Hematopoietic multipotent progenitor cell treated with erythropoietin and hydrocortisone succinate and interleukin-3 and kit ligand, for 17 days (in vitro differentiated cells): ENCODE measurements at regions not wholly inside any gene's neighbourhood (a gene's known extent, or its start where the extent isn't known, plus 50 kb on each side); places are given as distances from the start of the nearest gene placed in this dataset.

Source experiments
- DNase-seq: peaks from one replicate; pipeline ENCODE4 v3.0.0-alpha.2; 2015; ENCODE audit warnings: low spot score

DNA sequence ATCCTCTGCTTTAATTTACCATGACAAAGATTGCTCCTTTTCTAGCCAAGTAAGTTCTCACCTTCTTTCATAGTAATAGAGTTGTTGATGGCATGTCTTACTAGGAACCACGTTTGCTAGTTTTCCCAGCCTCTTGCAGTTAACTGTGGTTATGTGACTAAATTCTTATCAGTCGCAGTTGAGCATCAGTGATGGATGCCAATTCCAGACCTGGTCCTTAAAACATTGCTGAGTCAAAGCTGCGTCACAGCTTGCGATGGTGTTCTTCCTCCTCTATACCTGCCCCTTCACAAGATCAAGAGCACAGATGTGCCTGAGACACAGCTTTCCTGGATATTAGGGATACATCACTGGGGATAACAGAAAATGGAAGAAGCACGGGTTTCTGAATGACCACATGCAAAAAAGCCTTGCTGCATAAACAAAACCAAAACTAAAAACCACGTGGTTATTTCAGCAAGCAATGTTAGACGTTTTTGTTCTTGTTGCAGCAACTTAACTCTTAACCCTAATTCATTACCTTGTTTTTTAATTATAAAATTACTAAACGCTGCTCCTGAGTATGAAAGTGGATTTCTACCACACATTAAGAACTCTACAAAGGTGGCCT, 97.6 kb upstream of the DACH1 start:
- no peak for DNase-seq

DNA sequence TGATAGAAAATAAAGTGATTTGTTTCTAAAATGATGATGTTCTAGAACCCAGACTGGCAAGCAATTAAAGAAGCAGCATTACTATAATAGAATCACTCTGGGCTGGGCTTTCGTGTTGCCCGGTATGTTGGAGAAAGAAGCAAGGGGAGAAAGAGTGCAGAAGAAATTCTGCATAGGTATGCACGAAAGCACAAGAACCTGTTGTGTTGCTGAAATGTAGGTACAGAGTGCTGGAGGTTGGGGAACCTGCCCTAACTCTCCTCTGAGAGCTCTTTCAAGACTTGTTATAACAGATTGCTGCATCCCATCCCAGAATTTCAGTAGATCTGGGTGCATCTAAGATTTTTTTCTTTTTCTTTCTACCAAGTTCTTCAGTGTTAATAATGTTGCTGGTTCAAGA, 95.7 kb upstream of the DACH1 start:
- DNase-seq, result no peak

DNA sequence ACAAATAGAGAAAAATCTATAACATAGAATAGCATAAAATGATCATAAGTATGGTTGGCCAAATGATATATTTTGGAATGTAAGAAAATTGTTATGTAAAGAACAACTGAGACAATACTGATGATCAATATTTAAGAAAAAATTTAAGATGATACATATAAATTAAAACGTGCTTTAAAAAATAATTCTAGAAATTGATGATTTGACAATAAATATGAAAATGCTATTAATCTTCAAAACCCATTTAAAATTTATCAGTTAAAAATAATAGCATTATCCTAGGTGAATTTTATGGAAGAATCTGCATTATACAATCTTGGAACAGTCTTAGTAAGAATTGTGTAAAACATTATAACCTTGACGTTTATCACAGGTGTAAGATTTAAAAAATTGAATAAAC, 95.1 kb upstream of the DACH1 start:
- no peak for DNase-seq

DNA sequence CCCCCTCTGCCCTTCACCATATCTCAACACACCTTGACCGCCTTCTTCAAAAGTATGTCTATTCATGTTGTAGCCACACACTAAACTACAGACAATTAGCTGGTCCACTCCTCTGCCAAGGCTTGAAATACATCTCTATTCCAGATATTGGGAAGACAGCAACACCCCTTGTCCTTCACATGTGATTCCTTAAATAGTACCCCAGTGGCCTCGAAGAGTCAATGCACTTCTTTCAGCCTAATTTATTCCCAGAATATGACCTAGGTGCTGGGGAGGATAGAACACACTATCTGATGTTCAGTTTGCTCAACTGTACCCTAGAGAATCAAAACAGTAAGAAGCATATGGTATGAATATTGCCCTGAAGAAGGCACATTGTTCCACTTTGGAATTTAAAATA, 82.4 kb upstream of the DACH1 start:
- DNase-seq, result no peak

DNA sequence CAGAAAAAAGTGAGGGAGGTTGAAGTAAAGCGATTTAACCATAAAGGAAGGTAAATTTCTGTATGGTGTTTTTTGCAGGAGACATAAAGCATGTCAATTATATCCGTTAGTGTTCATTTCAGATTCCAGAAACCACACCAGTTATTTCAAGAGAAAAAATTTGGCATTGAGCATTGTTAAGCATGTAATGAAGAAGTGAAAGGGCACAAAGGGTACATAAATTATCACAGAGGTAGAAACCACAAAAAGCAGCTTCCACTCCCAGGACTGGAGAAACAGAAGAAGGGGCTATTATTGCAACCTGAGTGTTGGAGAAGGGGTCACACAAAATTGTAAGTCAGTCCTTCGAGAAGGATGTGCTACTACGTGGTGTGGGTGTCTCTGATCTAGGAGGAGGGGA, 72.2 kb upstream of the DACH1 start:
- DNase-seq, result no peak

DNA sequence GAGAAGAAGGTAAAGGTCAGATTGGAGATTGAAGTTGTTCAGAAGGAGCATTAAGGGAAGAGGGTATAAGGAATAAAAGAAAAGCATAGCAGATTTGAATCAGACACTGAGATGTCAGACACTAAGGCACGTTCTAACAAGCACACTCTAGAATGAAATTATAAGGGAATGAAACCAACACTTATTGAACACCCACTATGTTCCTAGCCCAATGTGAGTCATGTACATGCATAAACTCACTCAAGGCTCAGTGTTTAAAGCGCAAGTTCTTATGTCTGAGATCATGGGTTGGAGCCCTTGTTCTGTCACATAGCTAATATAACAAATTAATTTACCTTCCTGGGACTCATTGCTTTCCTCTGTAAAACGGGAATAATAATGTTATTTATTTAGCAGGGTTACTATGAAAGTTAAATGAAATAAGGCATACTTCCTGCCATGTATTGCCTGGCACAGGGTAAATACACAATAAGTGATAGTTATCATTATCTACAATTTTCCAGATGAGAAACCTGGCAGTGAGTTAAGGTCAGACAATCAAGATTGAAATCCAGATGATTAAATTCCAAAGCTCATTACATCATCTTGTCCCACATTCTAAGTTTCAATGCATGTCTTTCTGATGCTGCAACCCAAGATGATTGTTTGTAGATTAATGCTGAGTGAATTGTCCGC, 68.3 kb upstream of the DACH1 start:
- DNase-seq, result no peak

DNA sequence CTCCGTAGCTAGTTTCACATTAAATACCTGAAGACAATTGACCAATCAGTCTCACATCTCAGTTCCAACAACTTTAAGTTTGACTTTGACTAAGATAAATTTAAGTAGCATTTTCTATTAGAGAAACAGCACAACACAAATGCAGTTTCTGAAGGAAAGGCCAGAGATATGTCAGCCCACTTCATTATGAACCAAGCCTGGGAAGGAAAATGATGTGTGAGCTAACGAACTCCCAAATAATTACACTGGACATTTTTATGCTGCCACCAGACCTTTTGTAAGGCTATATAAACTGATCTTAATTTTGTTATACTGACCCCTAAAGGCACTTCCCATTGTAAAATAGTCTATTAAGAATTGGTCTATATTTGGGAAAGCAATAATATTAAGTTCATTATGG, 57.9 kb upstream of the DACH1 start:
- DNase-seq, result no peak

DNA sequence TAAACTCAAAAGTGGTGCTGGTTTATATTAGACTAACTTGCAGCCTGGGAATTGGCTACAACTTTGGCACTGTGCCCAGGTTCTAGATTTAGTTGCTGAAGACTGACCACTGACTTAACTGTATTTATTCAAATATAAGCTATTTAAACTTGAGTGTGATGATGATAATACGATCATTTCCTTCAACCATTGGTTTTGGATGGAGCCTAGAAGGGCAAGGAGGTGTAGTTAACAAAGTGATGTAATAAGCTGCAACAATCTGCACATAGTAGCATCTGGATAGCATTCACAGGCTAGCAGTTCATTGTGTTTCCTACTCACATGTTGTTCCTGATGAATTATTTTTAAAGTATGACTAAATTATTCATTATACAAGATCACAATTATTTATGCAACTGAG, 55.2 kb upstream of the DACH1 start:
- no peak for DNase-seq
